NCI-H2196 treated with DMSO at 0.1 percent for 48 hours (cell line): ENCODE measurements at regions not wholly inside any gene's neighbourhood (a gene's known extent, or its start where the extent isn't known, plus 50 kb on each side); places are given as distances from the start of the nearest gene placed in this dataset.

Source experiments
- DNase-seq: peaks from one replicate; lab custom pipeline; 2025; ENCODE audit not compliant: unreplicated experiment; lab: John Stamatoyannopoulos, UW

GRCh38 chr13:70189981-70190380 lies 81.7 kb upstream of the KLHL1 start:
- DNase-seq, result no peak

DNA sequence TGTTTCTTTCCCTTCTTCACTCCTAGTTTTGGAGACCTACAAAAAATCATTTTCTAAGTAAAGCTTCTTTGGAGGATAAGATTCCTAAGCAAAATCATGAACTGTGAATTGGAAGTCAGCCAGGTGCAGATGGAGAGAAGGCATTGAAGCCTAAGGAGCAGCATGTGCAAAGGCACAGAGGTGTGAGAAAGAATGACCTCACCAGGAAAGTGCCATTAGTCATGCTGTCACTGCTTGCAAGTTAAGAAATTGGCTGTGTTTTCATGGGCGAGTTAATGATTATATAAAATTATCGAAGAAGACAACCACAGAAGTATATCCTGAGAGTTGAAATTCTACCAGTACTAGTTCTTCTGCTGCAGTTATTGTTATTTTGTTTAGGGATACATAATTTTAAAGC lies 80.3 kb upstream of the KLHL1 start:
- no peak for DNase-seq

GRCh38 chr13:70183041-70183440 lies 74.8 kb upstream of the KLHL1 start:
- no peak for DNase-seq
